ENCODE measurements at regions not wholly inside any gene's neighbourhood (a gene's known extent, or its start where the extent isn't known, plus 50 kb on each side); places are given as distances from the start of the nearest gene placed in this dataset.

GRCh38 chr10:30762620-30763019 is 133.1 kb upstream of the LYZL2 start:
- no peak for DNase-seq (ENCODE audit: low read depth)
- Histone ChIP-seq H3K27me3 (ENCODE audit: control insufficient read depth, insufficient read depth, low read length) (no peaks in the 10 kb centered on the region), H3K4me3 (ENCODE audit: low read depth, low read length) (no peak overlapping the region), H3K36me3 (ENCODE audit: control insufficient read depth, insufficient read depth, low read length) (no peaks in the 10 kb centered on the region)
- TF ChIP-seq CTCF (IDR thresholded peaks at IDR 0.05; ENCODE audit: insufficient read depth, low read length, poor library complexity, severe bottlenecking): no peak

- no peak for DNase-seq (ENCODE audit: low read depth)
- H3K27me3 ChIP-seq (ENCODE audit: control insufficient read depth, insufficient read depth, low read length): no peaks in the 10 kb centered on the region
- H3K36me3 ChIP-seq (ENCODE audit: control insufficient read depth, insufficient read depth, low read length): no peaks in the 10 kb centered on the region
- no peak for TF ChIP-seq CTCF (IDR thresholded peaks at IDR 0.05; ENCODE audit: insufficient read depth, low read length, poor library complexity, severe bottlenecking)
- no peak overlapping the region for H3K4me3 ChIP-seq (ENCODE audit: low read depth, low read length)
Observed at GRCh38 chr10:30759423-30759822, 129.9 kb upstream of the LYZL2 start.

- Histone ChIP-seq H3K27me3 (ENCODE audit: control insufficient read depth, insufficient read depth, low read length) (no peaks in the 10 kb centered on the region), H3K36me3 (ENCODE audit: control insufficient read depth, insufficient read depth, low read length) (no peaks in the 10 kb centered on the region), H3K4me3 (ENCODE audit: low read depth, low read length) (no peak overlapping the region)
- DNase-seq (ENCODE audit: low read depth): no peak
- TF ChIP-seq CTCF (IDR thresholded peaks at IDR 0.05; ENCODE audit: insufficient read depth, low read length, poor library complexity, severe bottlenecking): no peak
Observed at GRCh38 chr10:30758338-30758737, 128.8 kb upstream of the LYZL2 start.

GRCh38 chr10:30756896-30757295 is 127.3 kb upstream of the LYZL2 start:
- Histone ChIP-seq H3K27me3 (ENCODE audit: control insufficient read depth, insufficient read depth, low read length) (no peaks in the 10 kb centered on the region), H3K4me3 (ENCODE audit: low read depth, low read length) (no peak overlapping the region), H3K36me3 (ENCODE audit: control insufficient read depth, insufficient read depth, low read length) (no peaks in the 10 kb centered on the region)
- DNase-seq (ENCODE audit: low read depth): no peak
- no peak for TF ChIP-seq CTCF (IDR thresholded peaks at IDR 0.05; ENCODE audit: insufficient read depth, low read length, poor library complexity, severe bottlenecking)

GRCh38 chr10:30756151-30756550 is 126.6 kb upstream of the LYZL2 start:
- no peak for TF ChIP-seq CTCF (IDR thresholded peaks at IDR 0.05; ENCODE audit: insufficient read depth, low read length, poor library complexity, severe bottlenecking)
- H3K4me3 ChIP-seq (ENCODE audit: low read depth, low read length): no peak overlapping the region
- H3K36me3 ChIP-seq (ENCODE audit: control insufficient read depth, insufficient read depth, low read length): no peaks in the 10 kb centered on the region
- no peak for DNase-seq (ENCODE audit: low read depth)
- H3K27me3 ChIP-seq (ENCODE audit: control insufficient read depth, insufficient read depth, low read length): no peaks in the 10 kb centered on the region

GRCh38 chr10:30755441-30755953 is 125.9 kb upstream of the LYZL2 start:
- Histone ChIP-seq H3K36me3 (ENCODE audit: control insufficient read depth, insufficient read depth, low read length) (no peaks in the 10 kb centered on the region), H3K4me3 (ENCODE audit: low read depth, low read length) (no peak overlapping the region), H3K27me3 (ENCODE audit: control insufficient read depth, insufficient read depth, low read length) (no peaks in the 10 kb centered on the region)
- no peak for DNase-seq (ENCODE audit: low read depth)
- TF ChIP-seq CTCF (IDR thresholded peaks at IDR 0.05; ENCODE audit: insufficient read depth, low read length, poor library complexity, severe bottlenecking): no peak

All from kidney epithelial cell (primary cell).